ENCODE measurements at regions not wholly inside any gene's neighbourhood (a gene's known extent, or its start where the extent isn't known, plus 50 kb on each side); places are given as distances from the start of the nearest gene placed in this dataset.

- Histone ChIP-seq H3K79me2 (ENCODE audit: insufficient read depth, low read length) (no peaks in the 10 kb centered on the region), H3K9ac (ENCODE audit: low read length) (peak overlapping the region; percentile 6; the same call in 1 of the 2 replicates), H3F3A (ENCODE audit: insufficient read depth, low read length) (no peaks in the 10 kb centered on the region), H3K4me3 (ENCODE audit: low read depth, low read length, poor library complexity, severe bottlenecking) (no peak overlapping the region), H3K9me2 (ENCODE audit: low read depth, low read length) (no peaks in the 10 kb centered on the region), H3K9me3 (ENCODE audit: low read length) (no peaks in the 10 kb centered on the region), H3K27me3 (ENCODE audit: insufficient read depth, low read length) (no peaks in the 10 kb centered on the region), H3K4me1 (ENCODE audit: insufficient read depth, low read length, severe bottlenecking) (peaks cover 69% of the 10 kb centered on the region), H3K27ac (ENCODE audit: low read depth, low read length, poor library complexity, severe bottlenecking) (peak overlapping the region; percentile 84), H3K4me2 (ENCODE audit: low read length) (peak overlapping the region; percentile 24), H2AFZ (ENCODE audit: low read length) (no peak overlapping the region), H3K36me3 (ENCODE audit: insufficient read depth, low read length) (no peaks in the 10 kb centered on the region), H4K20me1 (ENCODE audit: insufficient read depth, low read length) (no peaks in the 10 kb centered on the region)
- no peak for TF ChIP-seq CTCF (IDR thresholded peaks at IDR 0.05; ENCODE audit: low read length)
- TF ChIP-seq EZH2 (IDR thresholded peaks at IDR 0.05; ENCODE audit: borderline replicate concordance, low read length) = no peak
Measured at GRCh38 chr5:65073250-65073661, 304.5 kb downstream of the CWC27 start.

GRCh38 chr5:65075623-65076250, 307.0 kb downstream of the CWC27 start:
- H3K4me2 ChIP-seq (ENCODE audit: low read length) = no peak overlapping the region
- H3K79me2 ChIP-seq (ENCODE audit: insufficient read depth, low read length) = no peaks in the 10 kb centered on the region
- H3K9me3 ChIP-seq (ENCODE audit: low read length) = no peaks in the 10 kb centered on the region
- H3K27me3 ChIP-seq (ENCODE audit: insufficient read depth, low read length) = no peaks in the 10 kb centered on the region
- H3K4me1 ChIP-seq (ENCODE audit: insufficient read depth, low read length, severe bottlenecking) = peaks cover 49% of the 10 kb centered on the region
- H3F3A ChIP-seq (ENCODE audit: insufficient read depth, low read length) = no peaks in the 10 kb centered on the region
- H3K36me3 ChIP-seq (ENCODE audit: insufficient read depth, low read length) = no peaks in the 10 kb centered on the region
- H4K20me1 ChIP-seq (ENCODE audit: insufficient read depth, low read length) = no peaks in the 10 kb centered on the region
- no peak overlapping the region for H2AFZ ChIP-seq (ENCODE audit: low read length)
- TF ChIP-seq CTCF (IDR thresholded peaks at IDR 0.05; ENCODE audit: low read length) (no peak), EZH2 (IDR thresholded peaks at IDR 0.05; ENCODE audit: borderline replicate concordance, low read length) (no peak)
- no peaks in the 10 kb centered on the region for H3K9me2 ChIP-seq (ENCODE audit: low read depth, low read length)
- H3K4me3 ChIP-seq (ENCODE audit: low read depth, low read length, poor library complexity, severe bottlenecking) = no peak overlapping the region
- no peak overlapping the region for H3K9ac ChIP-seq (ENCODE audit: low read length)
- peak overlapping the region; percentile 35 for H3K27ac ChIP-seq (ENCODE audit: low read depth, low read length, poor library complexity, severe bottlenecking)

- H3K9ac ChIP-seq (ENCODE audit: low read length) = no peak overlapping the region
- no peaks in the 10 kb centered on the region for H3F3A ChIP-seq (ENCODE audit: insufficient read depth, low read length)
- no peaks in the 10 kb centered on the region for H3K36me3 ChIP-seq (ENCODE audit: insufficient read depth, low read length)
- no peaks in the 10 kb centered on the region for H3K79me2 ChIP-seq (ENCODE audit: insufficient read depth, low read length)
- H3K27me3 ChIP-seq (ENCODE audit: insufficient read depth, low read length) = no peaks in the 10 kb centered on the region
- H4K20me1 ChIP-seq (ENCODE audit: insufficient read depth, low read length) = no peaks in the 10 kb centered on the region
- peak overlapping the region; percentile 35 for H3K27ac ChIP-seq (ENCODE audit: low read depth, low read length, poor library complexity, severe bottlenecking)
- H3K9me2 ChIP-seq (ENCODE audit: low read depth, low read length) = no peaks in the 10 kb centered on the region
- no peak overlapping the region for H2AFZ ChIP-seq (ENCODE audit: low read length)
- no peaks in the 10 kb centered on the region for H3K9me3 ChIP-seq (ENCODE audit: low read length)
- no peak overlapping the region for H3K4me3 ChIP-seq (ENCODE audit: low read depth, low read length, poor library complexity, severe bottlenecking)
- no peak for TF ChIP-seq EZH2 (IDR thresholded peaks at IDR 0.05; ENCODE audit: borderline replicate concordance, low read length)
- TF ChIP-seq CTCF (IDR thresholded peaks at IDR 0.05; ENCODE audit: low read length) = peak; percentile 66
- H3K4me1 ChIP-seq (ENCODE audit: insufficient read depth, low read length, severe bottlenecking) = peaks cover 43% of the 10 kb centered on the region
- H3K4me2 ChIP-seq (ENCODE audit: low read length) = no peak overlapping the region
Measured at GRCh38 chr5:65076251-65076869, 307.6 kb downstream of the CWC27 start.
